ENCODE measurements at regions not wholly inside any gene's neighbourhood (a gene's known extent, or its start where the extent isn't known, plus 50 kb on each side); places are given as distances from the start of the nearest gene placed in this dataset.

DNA sequence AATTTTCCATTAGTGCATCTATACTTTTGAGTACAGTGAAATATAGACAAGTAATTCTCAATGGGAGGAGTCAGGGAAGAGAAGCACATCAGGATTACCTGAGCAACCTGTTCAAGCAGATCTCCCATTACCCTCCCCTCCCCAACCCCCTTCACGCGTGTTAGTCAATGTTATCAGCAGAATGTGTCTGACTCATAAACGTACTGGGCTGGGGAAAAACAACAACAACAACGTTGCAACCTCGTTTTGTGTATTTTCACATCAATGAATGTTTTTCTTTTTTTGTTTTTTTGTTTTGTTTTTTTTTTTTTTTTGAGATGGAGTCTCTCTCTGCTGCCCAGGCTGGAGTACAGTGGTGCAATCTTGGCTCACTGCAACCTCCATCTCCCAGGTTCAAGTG, 287.0 kb upstream of the STXBP5 start:
- Histone ChIP-seq H3K4me3 (ENCODE audit: low read depth in 1 of 3, low read length in 3 of 3) (no peak overlapping the region), H3K36me3 (ENCODE audit: control insufficient read depth in 4 of 4, insufficient read depth in 3 of 4, low read depth in 1 of 4, low read length in 3 of 4) (no peaks in the 10 kb centered on the region), H3K27me3 (ENCODE audit: control insufficient read depth in 4 of 4, insufficient read depth in 4 of 4, low read length in 3 of 4) (no peaks in the 10 kb centered on the region), H3K4me1 (ENCODE audit: control insufficient read depth in 4 of 4, insufficient read depth in 4 of 4, low read length in 3 of 4) (peaks cover 0 to 2% (median 0%) of the 10 kb centered on the region in 4 donors), H3K9me3 (ENCODE audit: control insufficient read depth in 4 of 4, low read length in 3 of 4) (no peaks in the 10 kb centered on the region), H3K27ac (ENCODE audit: low read depth in 1 of 2, low read length in 2 of 2) (no peak overlapping the region), H3K9ac (ENCODE audit: low read depth in 1 of 2, low read length in 2 of 2) (no peak overlapping the region)
- TF ChIP-seq TAF1 (conservative IDR thresholded peaks at IDR 0.05) (no peak), RAD21 (IDR thresholded peaks at IDR 0.05) (no peak), SP1 (IDR thresholded peaks at IDR 0.05) (no peak), FOXA1 (IDR thresholded peaks at IDR 0.05) (no peak), HNF4A (conservative IDR thresholded peaks at IDR 0.05) (no peak), GABPA (IDR thresholded peaks at IDR 0.05 in 1 of 2, conservative IDR thresholded peaks at IDR 0.05 in 1 of 2) (no peak), HNF4G (IDR thresholded peaks at IDR 0.05) (no peak), RXRA (IDR thresholded peaks at IDR 0.05) (no peak), FOXA2 (IDR thresholded peaks at IDR 0.05) (no peak), YY1 (IDR thresholded peaks at IDR 0.05) (no peak), JUND (IDR thresholded peaks at IDR 0.05) (no peak), EGR1 (IDR thresholded peaks at IDR 0.05; ENCODE audit: low read depth in 2 of 2) (no peak)
- TF ChIP-seq, protein P1, sequence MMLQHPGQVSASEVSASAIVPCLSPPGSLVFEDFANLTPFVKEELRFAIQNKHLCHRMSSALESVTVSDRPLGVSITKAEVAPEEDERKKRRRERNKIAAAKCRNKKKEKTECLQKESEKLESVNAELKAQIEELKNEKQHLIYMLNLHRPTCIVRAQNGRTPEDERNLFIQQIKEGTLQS (IDR thresholded peaks at IDR 0.05), result no peak
- TF ChIP-seq, protein P2, sequence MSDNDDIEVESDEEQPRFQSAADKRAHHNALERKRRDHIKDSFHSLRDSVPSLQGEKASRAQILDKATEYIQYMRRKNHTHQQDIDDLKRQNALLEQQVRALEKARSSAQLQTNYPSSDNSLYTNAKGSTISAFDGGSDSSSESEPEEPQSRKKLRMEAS (IDR thresholded peaks at IDR 0.05), result no peak
- TF ChIP-seq, protein P3, sequence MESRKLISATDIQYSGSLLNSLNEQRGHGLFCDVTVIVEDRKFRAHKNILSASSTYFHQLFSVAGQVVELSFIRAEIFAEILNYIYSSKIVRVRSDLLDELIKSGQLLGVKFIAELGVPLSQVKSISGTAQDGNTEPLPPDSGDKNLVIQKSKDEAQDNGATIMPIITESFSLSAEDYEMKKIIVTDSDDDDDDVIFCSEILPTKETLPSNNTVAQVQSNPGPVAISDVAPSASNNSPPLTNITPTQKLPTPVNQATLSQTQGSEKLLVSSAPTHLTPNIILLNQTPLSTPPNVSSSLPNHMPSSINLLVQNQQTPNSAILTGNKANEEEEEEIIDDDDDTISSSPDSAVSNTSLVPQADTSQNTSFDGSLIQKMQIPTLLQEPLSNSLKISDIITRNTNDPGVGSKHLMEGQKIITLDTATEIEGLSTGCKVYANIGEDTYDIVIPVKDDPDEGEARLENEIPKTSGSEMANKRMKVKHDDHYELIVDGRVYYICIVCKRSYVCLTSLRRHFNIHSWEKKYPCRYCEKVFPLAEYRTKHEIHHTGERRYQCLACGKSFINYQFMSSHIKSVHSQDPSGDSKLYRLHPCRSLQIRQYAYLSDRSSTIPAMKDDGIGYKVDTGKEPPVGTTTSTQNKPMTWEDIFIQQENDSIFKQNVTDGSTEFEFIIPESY (IDR thresholded peaks at IDR 0.05), result no peak
- TF ChIP-seq, protein P4, sequence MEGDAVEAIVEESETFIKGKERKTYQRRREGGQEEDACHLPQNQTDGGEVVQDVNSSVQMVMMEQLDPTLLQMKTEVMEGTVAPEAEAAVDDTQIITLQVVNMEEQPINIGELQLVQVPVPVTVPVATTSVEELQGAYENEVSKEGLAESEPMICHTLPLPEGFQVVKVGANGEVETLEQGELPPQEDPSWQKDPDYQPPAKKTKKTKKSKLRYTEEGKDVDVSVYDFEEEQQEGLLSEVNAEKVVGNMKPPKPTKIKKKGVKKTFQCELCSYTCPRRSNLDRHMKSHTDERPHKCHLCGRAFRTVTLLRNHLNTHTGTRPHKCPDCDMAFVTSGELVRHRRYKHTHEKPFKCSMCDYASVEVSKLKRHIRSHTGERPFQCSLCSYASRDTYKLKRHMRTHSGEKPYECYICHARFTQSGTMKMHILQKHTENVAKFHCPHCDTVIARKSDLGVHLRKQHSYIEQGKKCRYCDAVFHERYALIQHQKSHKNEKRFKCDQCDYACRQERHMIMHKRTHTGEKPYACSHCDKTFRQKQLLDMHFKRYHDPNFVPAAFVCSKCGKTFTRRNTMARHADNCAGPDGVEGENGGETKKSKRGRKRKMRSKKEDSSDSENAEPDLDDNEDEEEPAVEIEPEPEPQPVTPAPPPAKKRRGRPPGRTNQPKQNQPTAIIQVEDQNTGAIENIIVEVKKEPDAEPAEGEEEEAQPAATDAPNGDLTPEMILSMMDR (IDR thresholded peaks at IDR 0.05; ENCODE audit: low read depth, low read length, missing input control), result no peak
- TF ChIP-seq, protein P5, sequence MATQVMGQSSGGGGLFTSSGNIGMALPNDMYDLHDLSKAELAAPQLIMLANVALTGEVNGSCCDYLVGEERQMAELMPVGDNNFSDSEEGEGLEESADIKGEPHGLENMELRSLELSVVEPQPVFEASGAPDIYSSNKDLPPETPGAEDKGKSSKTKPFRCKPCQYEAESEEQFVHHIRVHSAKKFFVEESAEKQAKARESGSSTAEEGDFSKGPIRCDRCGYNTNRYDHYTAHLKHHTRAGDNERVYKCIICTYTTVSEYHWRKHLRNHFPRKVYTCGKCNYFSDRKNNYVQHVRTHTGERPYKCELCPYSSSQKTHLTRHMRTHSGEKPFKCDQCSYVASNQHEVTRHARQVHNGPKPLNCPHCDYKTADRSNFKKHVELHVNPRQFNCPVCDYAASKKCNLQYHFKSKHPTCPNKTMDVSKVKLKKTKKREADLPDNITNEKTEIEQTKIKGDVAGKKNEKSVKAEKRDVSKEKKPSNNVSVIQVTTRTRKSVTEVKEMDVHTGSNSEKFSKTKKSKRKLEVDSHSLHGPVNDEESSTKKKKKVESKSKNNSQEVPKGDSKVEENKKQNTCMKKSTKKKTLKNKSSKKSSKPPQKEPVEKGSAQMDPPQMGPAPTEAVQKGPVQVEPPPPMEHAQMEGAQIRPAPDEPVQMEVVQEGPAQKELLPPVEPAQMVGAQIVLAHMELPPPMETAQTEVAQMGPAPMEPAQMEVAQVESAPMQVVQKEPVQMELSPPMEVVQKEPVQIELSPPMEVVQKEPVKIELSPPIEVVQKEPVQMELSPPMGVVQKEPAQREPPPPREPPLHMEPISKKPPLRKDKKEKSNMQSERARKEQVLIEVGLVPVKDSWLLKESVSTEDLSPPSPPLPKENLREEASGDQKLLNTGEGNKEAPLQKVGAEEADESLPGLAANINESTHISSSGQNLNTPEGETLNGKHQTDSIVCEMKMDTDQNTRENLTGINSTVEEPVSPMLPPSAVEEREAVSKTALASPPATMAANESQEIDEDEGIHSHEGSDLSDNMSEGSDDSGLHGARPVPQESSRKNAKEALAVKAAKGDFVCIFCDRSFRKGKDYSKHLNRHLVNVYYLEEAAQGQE (IDR thresholded peaks at IDR 0.05), result no peak
- DNase-seq (ENCODE audit: low spot score), result no peak
- 79% methylated on average over 5 of the region's 5 CpGs for WGBS

DNA sequence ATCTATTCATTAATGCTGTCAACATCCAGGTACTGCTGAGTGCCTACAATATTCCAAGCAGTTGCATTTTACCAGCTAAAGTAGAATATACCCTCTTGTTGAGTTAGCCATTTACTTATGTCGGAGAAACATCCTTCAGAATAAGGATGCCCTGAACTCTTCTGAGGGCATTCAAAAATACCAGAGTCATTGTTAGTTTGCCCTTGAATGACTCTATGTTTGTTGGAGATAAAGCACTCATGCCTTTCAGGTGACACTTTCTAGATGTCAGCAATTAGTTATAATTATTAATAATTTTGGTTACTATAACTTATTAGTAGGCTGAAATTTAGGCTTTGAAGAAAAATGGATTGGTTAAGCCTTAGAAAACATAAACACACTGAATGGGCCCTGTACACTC, 286.2 kb upstream of the STXBP5 start:
- H3K4me1 ChIP-seq (ENCODE audit: control insufficient read depth in 4 of 4, insufficient read depth in 4 of 4, low read length in 3 of 4), result peaks cover 0 to under 1% (median 0%) of the 10 kb centered on the region in 4 donors
- DNase-seq (ENCODE audit: low spot score), result no peak
- H3K27ac ChIP-seq (ENCODE audit: low read depth in 1 of 2, low read length in 2 of 2), result no peak overlapping the region
- H3K36me3 ChIP-seq (ENCODE audit: control insufficient read depth in 4 of 4, insufficient read depth in 3 of 4, low read depth in 1 of 4, low read length in 3 of 4), result no peaks in the 10 kb centered on the region
- H3K27me3 ChIP-seq (ENCODE audit: control insufficient read depth in 4 of 4, insufficient read depth in 4 of 4, low read length in 3 of 4), result no peaks in the 10 kb centered on the region
- no peak for TF ChIP-seq TAF1 (conservative IDR thresholded peaks at IDR 0.05)
- no peak for TF ChIP-seq YY1 (IDR thresholded peaks at IDR 0.05)
- TF ChIP-seq JUND (IDR thresholded peaks at IDR 0.05), result no peak
- no peak for TF ChIP-seq HNF4G (IDR thresholded peaks at IDR 0.05)
- no peak for TF ChIP-seq FOXA2 (IDR thresholded peaks at IDR 0.05)
- no peak for TF ChIP-seq NR2F2 (IDR thresholded peaks at IDR 0.05)
- TF ChIP-seq, protein P3 (IDR thresholded peaks at IDR 0.05), result no peak
- no peak for TF ChIP-seq RAD21 (IDR thresholded peaks at IDR 0.05)
- TF ChIP-seq FOXA1 (IDR thresholded peaks at IDR 0.05), result no peak
- H3K4me3 ChIP-seq (ENCODE audit: low read depth in 1 of 3, low read length in 3 of 3), result no peak overlapping the region
- H3K9me3 ChIP-seq (ENCODE audit: control insufficient read depth in 4 of 4, low read length in 3 of 4), result no peaks in the 10 kb centered on the region
- H3K9ac ChIP-seq (ENCODE audit: low read depth in 1 of 2, low read length in 2 of 2), result no peak overlapping the region
- 100% methylated on average over 1 of the region's 1 CpG for WGBS
